22Rv1 (cell line): ENCODE measurements at regions not wholly inside any gene's neighbourhood (a gene's known extent, or its start where the extent isn't known, plus 50 kb on each side); places are given as distances from the start of the nearest gene placed in this dataset.
"Not testable (repeated sequence)": the region's sequence is repeated elsewhere in the genome, so short reads cannot be mapped to it uniquely, and the experiment has no call there.

Experiments used
- H3K27ac ChIP-seq: fragments of 450-650 bp; 2 replicates; pipeline ENCODE4 v1.5.1; 2017
- ZFX ChIP-seq: fragments of 450-650 bp; IDR thresholded peaks from 2 replicates; pipeline ENCODE4 v1.6.1; 2017; ENCODE audit warnings: antibody characterized with exemption, borderline replicate concordance
- TF ChIP-seq, protein P1 (sequence below): fragments of 450-650 bp; IDR thresholded peaks from 2 replicates; pipeline ENCODE4 v1.5.1; 2017; ENCODE audit warnings: mild to moderate bottlenecking

DNA sequence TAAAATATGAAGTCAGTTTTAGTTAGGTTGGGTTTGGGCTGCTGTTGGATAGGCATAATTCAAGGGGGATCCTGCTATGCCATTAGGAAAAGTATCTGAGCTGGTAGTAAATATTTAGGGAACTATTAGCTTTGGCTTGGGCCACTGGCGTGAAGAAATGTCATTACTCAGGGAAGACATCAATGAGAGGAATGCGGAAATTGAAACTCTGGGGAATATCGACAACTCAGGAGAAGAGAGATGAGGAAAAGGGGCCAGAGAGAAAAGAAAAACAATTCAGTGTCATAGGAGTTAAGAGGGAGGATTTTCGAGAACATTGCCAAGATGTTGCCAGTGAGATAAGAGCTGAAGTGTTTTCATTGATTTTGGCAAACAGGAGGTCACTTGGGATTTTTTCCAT lies 149.7 kb upstream of the PARD3B start:
- no peak overlapping the region for H3K27ac ChIP-seq
- TF ChIP-seq, protein P1, sequence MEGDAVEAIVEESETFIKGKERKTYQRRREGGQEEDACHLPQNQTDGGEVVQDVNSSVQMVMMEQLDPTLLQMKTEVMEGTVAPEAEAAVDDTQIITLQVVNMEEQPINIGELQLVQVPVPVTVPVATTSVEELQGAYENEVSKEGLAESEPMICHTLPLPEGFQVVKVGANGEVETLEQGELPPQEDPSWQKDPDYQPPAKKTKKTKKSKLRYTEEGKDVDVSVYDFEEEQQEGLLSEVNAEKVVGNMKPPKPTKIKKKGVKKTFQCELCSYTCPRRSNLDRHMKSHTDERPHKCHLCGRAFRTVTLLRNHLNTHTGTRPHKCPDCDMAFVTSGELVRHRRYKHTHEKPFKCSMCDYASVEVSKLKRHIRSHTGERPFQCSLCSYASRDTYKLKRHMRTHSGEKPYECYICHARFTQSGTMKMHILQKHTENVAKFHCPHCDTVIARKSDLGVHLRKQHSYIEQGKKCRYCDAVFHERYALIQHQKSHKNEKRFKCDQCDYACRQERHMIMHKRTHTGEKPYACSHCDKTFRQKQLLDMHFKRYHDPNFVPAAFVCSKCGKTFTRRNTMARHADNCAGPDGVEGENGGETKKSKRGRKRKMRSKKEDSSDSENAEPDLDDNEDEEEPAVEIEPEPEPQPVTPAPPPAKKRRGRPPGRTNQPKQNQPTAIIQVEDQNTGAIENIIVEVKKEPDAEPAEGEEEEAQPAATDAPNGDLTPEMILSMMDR: no peak
- no peak for TF ChIP-seq ZFX

- H3K27ac ChIP-seq: no peak overlapping the region
- TF ChIP-seq ZFX: no peak
- TF ChIP-seq, protein P1: no peak
Measured at GRCh38 chr2:204401114-204401513, 144.2 kb upstream of the PARD3B start.

GRCh38 chr2:204407204-204408014 lies 137.9 kb upstream of the PARD3B start:
- no peak for TF ChIP-seq ZFX
- TF ChIP-seq, protein P1: no peak
- peak overlapping the region; percentile 41 for H3K27ac ChIP-seq

GRCh38 chr2:204412782-204413181 lies 132.5 kb upstream of the PARD3B start:
- not testable (repeated sequence) for H3K27ac ChIP-seq

- TF ChIP-seq, protein P1: no peak
- TF ChIP-seq ZFX: no peak
- no peak overlapping the region for H3K27ac ChIP-seq
Measured at GRCh38 chr2:204415406-204416181, 129.7 kb upstream of the PARD3B start.

DNA sequence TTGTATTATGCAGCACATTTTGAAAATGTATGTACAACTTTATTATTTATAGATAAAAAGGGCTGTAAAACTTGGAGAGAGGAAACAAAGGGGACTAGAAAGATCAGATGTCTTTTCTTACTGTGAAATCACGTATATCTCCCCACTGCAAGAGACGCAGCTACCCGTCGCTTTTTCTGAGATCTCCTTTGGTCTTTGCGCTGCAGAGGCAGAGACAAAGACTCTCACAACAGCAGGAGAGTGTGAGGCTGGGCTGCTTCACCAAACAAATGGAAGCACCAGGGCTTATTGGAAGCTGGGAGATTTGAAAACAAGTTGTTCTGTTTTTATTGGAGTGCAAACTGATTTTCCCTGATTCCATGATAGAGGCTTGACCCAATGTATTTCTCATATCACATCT lies 129.0 kb upstream of the PARD3B start:
- no peak overlapping the region for H3K27ac ChIP-seq
- no peak for TF ChIP-seq ZFX
- TF ChIP-seq, protein P1: no peak

GRCh38 chr2:204425821-204426220 lies 119.5 kb upstream of the PARD3B start:
- TF ChIP-seq ZFX: no peak
- TF ChIP-seq, protein P1: no peak
- no peak overlapping the region for H3K27ac ChIP-seq
